K562 (cell line): ENCODE measurements at regions not wholly inside any gene's neighbourhood (a gene's known extent, or its start where the extent isn't known, plus 50 kb on each side); places are given as distances from the start of the nearest gene placed in this dataset.

Experiments
- CREB1 ChIP-seq, 2 experiments: sonication (generic) in 1 of 2; formaldehyde crosslinking in 1 of 2; IDR thresholded peaks; 2 replicates each; pipeline versions ENCODE4 v1.6.1 to v1.8.0; 2012 to 2022; ENCODE audit warnings: inconsistent platforms in 1 of 2, mild to moderate bottlenecking in 1 of 2, missing genetic modification reagents in 1 of 2, moderate library complexity in 1 of 2
- ILF3 ChIP-seq: fragments of 450-650 bp; IDR thresholded peaks from 2 replicates; pipeline ENCODE4 v1.6.1; 2018; ENCODE audit warnings: antibody characterized with exemption, mild to moderate bottlenecking, moderate library complexity, borderline replicate concordance
- POLR2B ChIP-seq: fragments of 450-650 bp; IDR thresholded peaks from 2 replicates; pipeline ENCODE4 v1.6.1; 2018; ENCODE audit warnings: low read depth; ENCODE audit not compliant: partially characterized antibody
- TF ChIP-seq, protein P1 (sequence below), 2 experiments: fragments of 450-650 bp; IDR thresholded peaks; 2 replicates each; pipeline ENCODE4 v1.6.1; 2016; ENCODE audit warnings: mild to moderate bottlenecking in 2 of 2, borderline replicate concordance in 1 of 2, low read depth in 1 of 2, moderate library complexity in 1 of 2
- TF ChIP-seq, protein P2 (sequence below): sonication (generic); formaldehyde crosslinking; IDR thresholded peaks from 2 replicates; pipeline ENCODE4 v1.8.0; 2022; ENCODE audit warnings: mild to moderate bottlenecking, low read depth, missing genetic modification reagents
- TF ChIP-seq, protein P3 (sequence below): fragments of 450-650 bp; IDR thresholded peaks from 2 replicates; pipeline ENCODE4 v1.6.1; 2016; ENCODE audit warnings: low read depth, mild to moderate bottlenecking, moderate library complexity
- TF ChIP-seq, protein P4 (sequence below): IDR thresholded peaks from 2 replicates; pipeline ENCODE4 v1.6.1; 2012; ENCODE audit warnings: low read depth, low read length, improper control_type of control experiment, borderline replicate concordance

DNA sequence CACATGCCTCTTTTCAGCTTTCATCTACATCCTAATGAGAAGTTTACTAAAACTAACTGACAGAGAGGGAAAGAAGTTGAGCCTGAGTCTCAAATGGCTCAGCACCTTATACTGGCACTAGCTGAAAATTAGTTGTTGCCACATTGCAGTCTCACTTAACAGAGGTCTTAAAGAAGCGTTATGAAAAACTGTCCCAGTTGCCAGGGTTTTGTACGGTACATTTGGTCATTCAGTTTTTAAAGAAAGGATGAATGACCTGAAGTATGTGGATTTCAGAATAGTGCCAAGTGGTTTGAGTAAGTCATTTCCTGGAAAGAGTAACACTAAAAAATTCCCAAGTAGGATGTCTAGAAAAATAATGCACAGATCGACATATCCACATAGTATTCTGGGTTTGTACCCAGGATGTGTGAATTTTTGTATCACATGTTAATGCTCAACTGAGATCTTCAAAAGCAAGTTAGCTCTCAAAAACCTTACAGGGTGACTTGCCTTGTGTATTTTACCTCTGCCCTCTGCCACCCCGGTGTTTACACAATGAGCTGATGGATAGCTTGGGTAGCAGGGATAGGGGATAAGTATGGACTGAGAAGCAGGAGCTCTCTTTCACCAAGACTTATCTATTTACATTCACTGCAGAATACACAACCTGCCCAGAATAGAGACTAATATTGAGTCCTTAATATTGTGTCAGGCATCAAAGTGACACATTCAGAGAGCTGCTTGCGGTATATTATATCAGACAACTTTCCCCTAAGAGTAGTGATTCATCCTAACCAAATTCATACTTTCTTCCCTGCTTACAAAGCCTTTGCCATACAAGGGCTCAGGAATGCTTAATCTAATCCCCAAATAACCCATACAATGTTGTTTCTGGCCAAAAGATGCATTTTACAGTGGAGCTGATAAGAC, 1075.7 kb upstream of the PABPC4L start (continued):
- TF ChIP-seq, protein P1, sequence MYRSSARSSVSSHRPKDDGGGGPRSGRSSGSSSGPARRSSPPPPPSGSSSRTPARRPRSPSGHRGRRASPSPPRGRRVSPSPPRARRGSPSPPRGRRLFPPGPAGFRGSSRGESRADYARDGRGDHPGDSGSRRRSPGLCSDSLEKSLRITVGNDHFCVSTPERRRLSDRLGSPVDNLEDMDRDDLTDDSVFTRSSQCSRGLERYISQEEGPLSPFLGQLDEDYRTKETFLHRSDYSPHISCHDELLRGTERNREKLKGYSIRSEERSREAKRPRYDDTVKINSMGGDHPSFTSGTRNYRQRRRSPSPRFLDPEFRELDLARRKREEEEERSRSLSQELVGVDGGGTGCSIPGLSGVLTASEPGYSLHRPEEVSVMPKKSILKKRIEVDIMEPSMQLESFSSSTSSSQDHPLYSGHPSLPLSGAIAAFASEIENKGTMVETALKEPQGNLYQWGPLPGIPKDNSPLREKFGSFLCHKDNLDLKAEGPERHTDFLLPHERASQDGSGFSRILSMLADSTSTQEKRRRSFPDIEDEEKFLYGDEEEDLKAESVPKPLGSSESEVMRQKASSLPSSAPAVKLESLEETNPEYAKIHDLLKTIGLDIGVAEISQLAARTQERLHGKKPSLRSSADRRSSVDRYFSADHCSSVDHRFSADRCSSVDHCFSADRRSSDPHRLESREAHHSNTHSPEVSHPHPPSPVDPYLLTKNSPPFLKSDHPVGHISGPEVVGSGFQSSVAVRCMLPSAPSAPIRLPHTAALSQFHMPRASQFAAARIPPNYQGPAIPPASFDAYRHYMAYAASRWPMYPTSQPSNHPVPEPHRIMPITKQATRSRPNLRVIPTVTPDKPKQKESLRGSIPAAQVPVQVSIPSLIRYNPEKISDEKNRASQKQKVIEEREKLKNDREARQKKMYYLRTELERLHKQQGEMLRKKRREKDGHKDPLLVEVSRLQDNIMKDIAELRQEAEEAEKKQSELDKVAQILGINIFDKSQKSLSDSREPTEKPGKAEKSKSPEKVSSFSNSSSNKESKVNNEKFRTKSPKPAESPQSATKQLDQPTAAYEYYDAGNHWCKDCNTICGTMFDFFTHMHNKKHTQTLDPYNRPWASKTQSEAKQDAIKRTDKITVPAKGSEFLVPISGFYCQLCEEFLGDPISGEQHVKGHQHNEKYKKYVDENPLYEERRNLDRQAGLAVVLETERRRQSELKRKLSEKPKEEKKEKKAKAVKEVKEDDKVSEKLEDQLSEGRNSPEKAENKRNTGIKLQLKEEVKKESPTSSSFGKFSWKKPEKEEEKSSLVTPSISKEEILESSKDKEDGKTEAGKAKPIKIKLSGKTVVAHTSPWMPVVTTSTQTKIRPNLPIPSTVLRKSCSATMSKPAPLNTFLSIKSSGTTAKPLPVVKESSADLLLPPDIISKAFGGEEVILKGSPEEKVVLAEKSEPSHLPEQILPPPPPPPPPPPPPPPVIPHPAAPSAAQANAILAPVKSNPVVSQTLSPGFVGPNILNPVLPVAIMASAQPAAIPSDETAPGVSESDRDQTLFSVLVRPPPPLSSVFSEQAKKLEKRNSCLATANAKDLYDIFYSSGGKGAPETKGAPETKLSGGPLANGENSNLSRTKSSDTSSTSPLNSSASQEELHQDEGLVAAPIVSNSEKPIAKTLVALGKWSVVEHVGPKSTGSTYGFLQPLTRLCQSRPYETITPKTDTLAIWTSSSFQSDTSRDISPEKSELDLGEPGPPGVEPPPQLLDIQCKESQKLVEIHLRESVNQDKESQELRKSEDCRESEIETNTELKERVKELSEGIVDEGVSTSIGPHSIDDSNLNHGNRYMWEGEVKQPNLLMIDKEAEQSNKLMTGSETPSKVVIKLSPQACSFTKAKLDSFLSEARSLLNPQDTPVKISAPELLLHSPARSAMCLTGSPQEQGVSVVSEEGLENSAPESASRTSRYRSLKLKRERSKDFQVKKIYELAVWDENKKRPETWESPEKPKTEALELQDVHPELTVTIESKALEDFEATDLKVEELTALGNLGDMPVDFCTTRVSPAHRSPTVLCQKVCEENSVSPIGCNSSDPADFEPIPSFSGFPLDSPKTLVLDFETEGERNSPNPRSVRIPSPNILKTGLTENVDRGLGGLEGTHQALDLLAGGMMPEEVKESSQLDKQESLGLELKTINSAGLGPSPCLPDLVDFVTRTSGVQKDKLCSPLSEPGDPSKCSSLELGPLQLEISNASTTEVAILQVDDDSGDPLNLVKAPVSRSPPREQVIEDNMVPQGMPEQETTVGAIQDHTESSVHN (IDR thresholded peaks at IDR 0.05; ENCODE audit: borderline replicate concordance in 1 of 2, low read depth in 1 of 2): no peak
- TF ChIP-seq ILF3 (no peak), CREB1 (IDR thresholded peaks at IDR 0.05) (no peak), CREB1 (CRISPR knock-in tag; IDR thresholded peaks at IDR 0.05) (no peak), POLR2B (no peak)
- TF ChIP-seq, protein P2, sequence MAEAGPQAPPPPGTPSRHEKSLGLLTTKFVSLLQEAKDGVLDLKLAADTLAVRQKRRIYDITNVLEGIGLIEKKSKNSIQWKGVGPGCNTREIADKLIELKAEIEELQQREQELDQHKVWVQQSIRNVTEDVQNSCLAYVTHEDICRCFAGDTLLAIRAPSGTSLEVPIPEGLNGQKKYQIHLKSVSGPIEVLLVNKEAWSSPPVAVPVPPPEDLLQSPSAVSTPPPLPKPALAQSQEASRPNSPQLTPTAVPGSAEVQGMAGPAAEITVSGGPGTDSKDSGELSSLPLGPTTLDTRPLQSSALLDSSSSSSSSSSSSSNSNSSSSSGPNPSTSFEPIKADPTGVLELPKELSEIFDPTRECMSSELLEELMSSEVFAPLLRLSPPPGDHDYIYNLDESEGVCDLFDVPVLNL (CRISPR knock-in tag): no peak
- TF ChIP-seq, protein P3, sequence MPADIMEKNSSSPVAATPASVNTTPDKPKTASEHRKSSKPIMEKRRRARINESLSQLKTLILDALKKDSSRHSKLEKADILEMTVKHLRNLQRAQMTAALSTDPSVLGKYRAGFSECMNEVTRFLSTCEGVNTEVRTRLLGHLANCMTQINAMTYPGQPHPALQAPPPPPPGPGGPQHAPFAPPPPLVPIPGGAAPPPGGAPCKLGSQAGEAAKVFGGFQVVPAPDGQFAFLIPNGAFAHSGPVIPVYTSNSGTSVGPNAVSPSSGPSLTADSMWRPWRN: no peak
- TF ChIP-seq, protein P4, sequence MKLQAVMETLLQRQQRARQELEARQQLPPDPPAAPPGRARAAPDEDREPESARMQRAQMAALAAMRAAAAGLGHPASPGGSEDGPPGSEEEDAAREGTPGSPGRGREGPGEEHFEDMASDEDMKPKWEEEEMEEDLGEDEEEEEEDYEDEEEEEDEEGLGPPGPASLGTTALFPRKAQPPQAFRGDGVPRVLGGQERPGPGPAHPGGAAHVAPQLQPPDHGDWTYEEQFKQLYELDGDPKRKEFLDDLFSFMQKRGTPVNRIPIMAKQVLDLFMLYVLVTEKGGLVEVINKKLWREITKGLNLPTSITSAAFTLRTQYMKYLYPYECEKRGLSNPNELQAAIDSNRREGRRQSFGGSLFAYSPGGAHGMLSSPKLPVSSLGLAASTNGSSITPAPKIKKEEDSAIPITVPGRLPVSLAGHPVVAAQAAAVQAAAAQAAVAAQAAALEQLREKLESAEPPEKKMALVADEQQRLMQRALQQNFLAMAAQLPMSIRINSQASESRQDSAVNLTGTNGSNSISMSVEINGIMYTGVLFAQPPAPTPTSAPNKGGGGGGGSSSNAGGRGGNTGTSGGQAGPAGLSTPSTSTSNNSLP: no peak
